DOHH2 (cell line): ENCODE measurements at regions not wholly inside any gene's neighbourhood (a gene's known extent, or its start where the extent isn't known, plus 50 kb on each side); places are given as distances from the start of the nearest gene placed in this dataset.

Source experiments
- H3F3A ChIP-seq: fragments of 200-600 bp; sonication (generic), shearing (Covaris generic); 2 replicates; pipeline ENCODE4 v1.6.0; 2016; ENCODE audit warnings: antibody characterized with exemption, mild to moderate bottlenecking; ENCODE audit not compliant: control insufficient read depth, insufficient read depth
- H3K27ac ChIP-seq: fragments of 200-600 bp; sonication (generic); 2 replicates; pipeline ENCODE4 v1.5.1; 2014; ENCODE audit warnings: low read depth, mild to moderate bottlenecking, low read length, moderate library complexity
- H3K27me3 ChIP-seq: fragments of 200-600 bp; sonication (generic); 2 replicates; pipeline ENCODE4 v1.6.1; 2014; ENCODE audit warnings: mild to moderate bottlenecking, low read length, mixed read lengths; ENCODE audit not compliant: control insufficient read depth
- H3K36me3 ChIP-seq: fragments of 200-600 bp; sonication (generic); 2 replicates; pipeline ENCODE4 v1.6.1; 2014; ENCODE audit warnings: mild to moderate bottlenecking, low read length, moderate library complexity, mixed read lengths; ENCODE audit not compliant: control insufficient read depth
- H3K4me1 ChIP-seq: fragments of 200-600 bp; sonication (generic); 2 replicates; pipeline ENCODE4 v1.6.1; 2014; ENCODE audit warnings: mild to moderate bottlenecking, low read length, mixed read lengths; ENCODE audit not compliant: control insufficient read depth
- H3K4me2 ChIP-seq: fragments of 200-600 bp; sonication (generic); 2 replicates; pipeline ENCODE4 v1.6.0; 2014; ENCODE audit warnings: mild to moderate bottlenecking, low read length, moderate library complexity
- H3K4me3 ChIP-seq: fragments of 200-600 bp; sonication (generic); 2 replicates; pipeline ENCODE4 v1.5.1; 2014; ENCODE audit warnings: mild to moderate bottlenecking, low read length, mixed read lengths
- H3K79me2 ChIP-seq: fragments of 200-600 bp; sonication (generic); 2 replicates; pipeline ENCODE4 v1.6.1; 2014; ENCODE audit warnings: mild to moderate bottlenecking, low read length, mixed read lengths; ENCODE audit not compliant: control insufficient read depth
- H3K9me2 ChIP-seq: fragments of 200-600 bp; sonication (generic); replicated peaks from 2 replicates; pipeline ENCODE4 v1.6.1; 2014; ENCODE audit warnings: mild to moderate bottlenecking, low read length, mixed read lengths; ENCODE audit not compliant: control insufficient read depth
- H3K9me3 ChIP-seq: fragments of 200-600 bp; sonication (generic); 2 replicates; pipeline ENCODE4 v1.6.1; 2014; ENCODE audit warnings: antibody characterized with exemption, low read length, mixed read lengths; ENCODE audit not compliant: control insufficient read depth, insufficient read depth
- H4K20me1 ChIP-seq: fragments of 200-600 bp; sonication (generic); 2 replicates; pipeline ENCODE4 v1.6.0; 2014; ENCODE audit warnings: low read depth, mild to moderate bottlenecking, antibody characterized with exemption, low read length, moderate library complexity; ENCODE audit not compliant: control insufficient read depth, insufficient read depth
- CTCF ChIP-seq: fragments of 200-600 bp; sonication (generic); IDR thresholded peaks from one replicate; pipeline ENCODE4 v1.5.1; 2014; ENCODE audit warnings: antibody characterized with exemption, mild to moderate bottlenecking, low read depth, low read length; ENCODE audit not compliant: poor library complexity, severe bottlenecking
- EZH2phosphoT487 ChIP-seq: fragments of 200-600 bp; sonication (generic); IDR thresholded peaks from 2 replicates; pipeline ENCODE4 v1.6.1; 2017; ENCODE audit warnings: borderline replicate concordance, mild to moderate bottlenecking, antibody characterized with exemption, low read length, moderate library complexity, mixed read lengths

GRCh38 chr2:184540246-184540789 is 58.0 kb upstream of the ZNF804A start:
- Histone ChIP-seq H3K27me3 (no peaks in the 10 kb centered on the region), H3K9me2 (no peaks in the 10 kb centered on the region), H3K4me1 (no peaks in the 10 kb centered on the region), H3K9me3 (no peaks in the 10 kb centered on the region), H3K36me3 (no peaks in the 10 kb centered on the region), H3F3A (no peaks in the 10 kb centered on the region), H3K79me2 (no peaks in the 10 kb centered on the region), H3K27ac (no peak overlapping the region), H3K4me2 (no peak overlapping the region), H4K20me1 (no peaks in the 10 kb centered on the region), H3K4me3 (no peak overlapping the region)
- TF ChIP-seq EZH2phosphoT487 (no peak), CTCF (no peak)

GRCh38 chr2:184541591-184541990 is 56.7 kb upstream of the ZNF804A start:
- no peaks in the 10 kb centered on the region for H3K27me3 ChIP-seq
- H3K27ac ChIP-seq: no peak overlapping the region

GRCh38 chr2:184543832-184544231 is 54.5 kb upstream of the ZNF804A start:
- Histone ChIP-seq H3K9me2 (no peaks in the 10 kb centered on the region), H4K20me1 (no peaks in the 10 kb centered on the region), H3K27ac (no peak overlapping the region), H3K4me3 (no peak overlapping the region), H3K9me3 (no peaks in the 10 kb centered on the region), H3F3A (no peaks in the 10 kb centered on the region), H3K4me1 (no peaks in the 10 kb centered on the region), H3K79me2 (no peaks in the 10 kb centered on the region), H3K4me2 (no peak overlapping the region), H3K27me3 (no peaks in the 10 kb centered on the region), H3K36me3 (no peaks in the 10 kb centered on the region)
- TF ChIP-seq CTCF: no peak
- TF ChIP-seq EZH2phosphoT487: no peak

More at GRCh38 chr2:184541591-184541990, 56.7 kb upstream of the ZNF804A start:
- Histone ChIP-seq H3K4me2 (no peak overlapping the region), H3K9me2 (no peaks in the 10 kb centered on the region), H3K79me2 (no peaks in the 10 kb centered on the region), H3F3A (no peaks in the 10 kb centered on the region), H3K4me1 (no peaks in the 10 kb centered on the region), H3K9me3 (no peaks in the 10 kb centered on the region), H3K36me3 (no peaks in the 10 kb centered on the region), H4K20me1 (no peaks in the 10 kb centered on the region), H3K4me3 (no peak overlapping the region)
- no peak for TF ChIP-seq CTCF
- TF ChIP-seq EZH2phosphoT487: no peak
